Mesodermal cell (in vitro differentiated cells): ENCODE measurements at regions not wholly inside any gene's neighbourhood (a gene's known extent, or its start where the extent isn't known, plus 50 kb on each side); places are given as distances from the start of the nearest gene placed in this dataset.

ENCODE experiments used
- H3K27ac ChIP-seq: 2 replicates; pipeline ENCODE4 v1.7.0; 2013; ENCODE audit warnings: mild to moderate bottlenecking, low read depth, low read length, moderate library complexity; ENCODE audit not compliant: severe bottlenecking
- H3K36me3 ChIP-seq: 2 replicates; pipeline ENCODE4 v1.7.1; 2013; ENCODE audit warnings: mild to moderate bottlenecking, low read length, moderate library complexity; ENCODE audit not compliant: control insufficient read depth, insufficient read depth
- H3K4me1 ChIP-seq: one replicate; pipeline ENCODE4 v1.7.1; 2013; ENCODE audit warnings: mild to moderate bottlenecking, low read length; ENCODE audit not compliant: insufficient read depth, control insufficient read depth, poor library complexity, severe bottlenecking
- H3K4me3 ChIP-seq: 2 replicates; pipeline ENCODE4 v1.7.0; 2013; ENCODE audit warnings: low read length, control low read depth, mild to moderate bottlenecking; ENCODE audit not compliant: insufficient read depth, poor library complexity, severe bottlenecking; ENCODE audit errors: extremely low read depth
- H3K9me3 ChIP-seq: 2 replicates; pipeline ENCODE4 v1.7.1; 2013; ENCODE audit warnings: mild to moderate bottlenecking, low read length, moderate library complexity; ENCODE audit not compliant: control insufficient read depth
- WGBS, 2 experiments: methylation state at CpG; one replicate each; pipeline ENCODE4 v1.1.5; 2013; ENCODE audit warnings: missing lambda C conversion rate in 2 of 2; ENCODE audit not compliant: insufficient coverage in 2 of 2; 5-methylcytosine and 5-hydroxymethylcytosine counted together

- Histone ChIP-seq H3K4me3 (no peak overlapping the region), H3K27ac (no peak overlapping the region), H3K9me3 (no peaks in the 10 kb centered on the region), H3K4me1 (no peaks in the 10 kb centered on the region), H3K36me3 (no peaks in the 10 kb centered on the region)
- WGBS, 2 experiments, result 63% methylated on average over 3 of the region's 3 CpGs; no CpG with 5 or more reads in 1 of the 2 experiments
Observed at GRCh38 chr12:102756530-102756929, 160.5 kb downstream of the PAH start.

GRCh38 chr12:102755266-102755665 is 161.8 kb downstream of the PAH start:
- Histone ChIP-seq H3K36me3 (no peaks in the 10 kb centered on the region), H3K27ac (no peak overlapping the region), H3K4me3 (no peak overlapping the region), H3K4me1 (no peaks in the 10 kb centered on the region), H3K9me3 (no peaks in the 10 kb centered on the region)
- 94 to 97% methylated on average over 3 of the region's 3 CpGs for WGBS, 2 experiments

- WGBS, 2 experiments, result 80 to 100% methylated on average over 1 to 2 of the region's 2 CpGs
- no peaks in the 10 kb centered on the region for H3K4me1 ChIP-seq
Observed at GRCh38 chr12:102753802-102754201, 163.2 kb downstream of the PAH start.

GRCh38 chr12:102748704-102749103 is 168.3 kb downstream of the PAH start:
- 40 to 80% methylated on average over 1 of the region's 3 CpGs for WGBS, 2 experiments
- no peak overlapping the region for H3K27ac ChIP-seq
- H3K9me3 ChIP-seq, result no peaks in the 10 kb centered on the region
- no peak overlapping the region for H3K4me3 ChIP-seq
- no peaks in the 10 kb centered on the region for H3K4me1 ChIP-seq
- H3K36me3 ChIP-seq, result no peaks in the 10 kb centered on the region

More at GRCh38 chr12:102753802-102754201, 163.2 kb downstream of the PAH start:
- no peak overlapping the region for H3K27ac ChIP-seq
- no peak overlapping the region for H3K4me3 ChIP-seq
- H3K36me3 ChIP-seq, result no peaks in the 10 kb centered on the region
- H3K9me3 ChIP-seq, result no peaks in the 10 kb centered on the region

GRCh38 chr12:102746963-102747362 is 170.1 kb downstream of the PAH start:
- no peaks in the 10 kb centered on the region for H3K36me3 ChIP-seq
- H3K4me1 ChIP-seq, result no peaks in the 10 kb centered on the region
- no peak overlapping the region for H3K4me3 ChIP-seq
- 72 to 100% methylated on average over 3 of the region's 4 CpGs for WGBS, 2 experiments
- H3K9me3 ChIP-seq, result no peaks in the 10 kb centered on the region
- H3K27ac ChIP-seq, result no peak overlapping the region

GRCh38 chr12:102745971-102746600 is 171.0 kb downstream of the PAH start:
- WGBS, 2 experiments, result 87 to 91% methylated on average over 3 to 4 of the region's 8 CpGs
- H3K9me3 ChIP-seq, result no peaks in the 10 kb centered on the region
- no peaks in the 10 kb centered on the region for H3K4me1 ChIP-seq
- H3K36me3 ChIP-seq, result no peaks in the 10 kb centered on the region
- H3K27ac ChIP-seq, result no peak overlapping the region
- H3K4me3 ChIP-seq, result no peak overlapping the region

GRCh38 chr12:102741196-102741595 is 175.8 kb downstream of the PAH start:
- Histone ChIP-seq H3K4me3 (no peak overlapping the region), H3K36me3 (no peaks in the 10 kb centered on the region), H3K9me3 (no peaks in the 10 kb centered on the region), H3K27ac (no peak overlapping the region), H3K4me1 (no peaks in the 10 kb centered on the region)
- no CpG with 5 or more reads among the region's 3 CpGs for WGBS, 2 experiments

GRCh38 chr12:102740141-102740955 is 176.7 kb downstream of the PAH start:
- H3K9me3 ChIP-seq, result no peaks in the 10 kb centered on the region
- no peaks in the 10 kb centered on the region for H3K36me3 ChIP-seq
- H3K27ac ChIP-seq, result no peak overlapping the region
- no peak overlapping the region for H3K4me3 ChIP-seq
- H3K4me1 ChIP-seq, result no peaks in the 10 kb centered on the region
- 79 to 82% methylated on average over 3 of the region's 3 CpGs for WGBS, 2 experiments

- H3K9me3 ChIP-seq, result no peaks in the 10 kb centered on the region
- no peaks in the 10 kb centered on the region for H3K36me3 ChIP-seq
- no peaks in the 10 kb centered on the region for H3K4me1 ChIP-seq
- H3K27ac ChIP-seq, result no peak overlapping the region
- no peak overlapping the region for H3K4me3 ChIP-seq
- WGBS, 2 experiments, result 100% methylated on average over 1 of the region's 1 CpG; no CpG with 5 or more reads in 1 of the 2 experiments
Observed at GRCh38 chr12:102736328-102736727, 180.7 kb downstream of the PAH start.

GRCh38 chr12:102735104-102735503 is 181.9 kb downstream of the PAH start:
- Histone ChIP-seq H3K36me3 (no peaks in the 10 kb centered on the region), H3K4me3 (no peak overlapping the region), H3K9me3 (no peaks in the 10 kb centered on the region), H3K4me1 (no peaks in the 10 kb centered on the region), H3K27ac (no peak overlapping the region)
- 75 to 77% methylated on average over 1 to 2 of the region's 3 CpGs for WGBS, 2 experiments

GRCh38 chr12:102730996-102731395 is 186.0 kb downstream of the PAH start:
- H3K4me3 ChIP-seq, result no peak overlapping the region
- H3K4me1 ChIP-seq, result no peaks in the 10 kb centered on the region
- no peaks in the 10 kb centered on the region for H3K9me3 ChIP-seq
- H3K36me3 ChIP-seq, result no peaks in the 10 kb centered on the region
- WGBS, 2 experiments, result 65 to 94% methylated on average over 7 to 8 of the region's 8 CpGs
- no peak overlapping the region for H3K27ac ChIP-seq
